ENCODE measurements at regions not wholly inside any gene's neighbourhood (a gene's known extent, or its start where the extent isn't known, plus 50 kb on each side); places are given as distances from the start of the nearest gene placed in this dataset.

DNA sequence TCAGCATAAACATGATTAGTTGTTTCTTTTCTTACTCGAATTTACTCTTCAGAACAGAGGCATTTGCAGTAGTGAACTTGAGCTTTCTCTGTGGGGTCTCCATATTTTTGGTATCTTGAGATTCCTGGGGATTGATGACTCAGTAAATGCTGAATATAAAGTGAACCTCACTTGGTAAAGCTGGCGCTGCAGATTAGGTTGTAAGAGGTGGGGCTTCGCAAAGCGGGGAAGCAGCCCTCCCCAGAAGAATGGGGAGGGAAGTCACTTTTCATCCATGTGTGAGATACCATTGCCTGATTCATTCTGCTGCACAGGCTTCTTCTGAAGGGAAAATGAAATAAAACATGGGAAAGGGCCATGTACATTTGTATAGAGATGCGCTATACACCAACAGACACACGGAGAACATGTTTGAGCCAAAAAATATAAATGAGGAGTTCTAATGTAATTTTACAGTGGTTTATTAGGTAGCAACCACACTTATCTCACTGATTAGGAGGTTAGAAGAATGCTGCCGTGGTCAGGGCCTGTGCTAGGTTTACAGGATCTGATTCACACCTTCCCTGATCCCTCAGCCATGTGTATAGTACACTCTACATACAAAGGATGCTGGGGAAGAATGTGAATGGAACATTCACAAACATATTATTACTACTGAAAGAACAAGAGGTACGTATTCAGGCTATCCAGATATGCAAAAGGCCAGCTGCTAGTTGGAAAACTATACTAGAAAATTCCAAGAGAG, 63.5 kb downstream of the DNTTIP2 start:
- H3K27ac ChIP-seq (ENCODE audit: low read depth, low read length), result no peak overlapping the region
- no peak overlapping the region for H3K4me3 ChIP-seq (ENCODE audit: low read depth in 1 of 2, low read length in 2 of 2)
- no peaks in the 10 kb centered on the region for H3K36me3 ChIP-seq (ENCODE audit: insufficient read depth, low read length)
- no peaks in the 10 kb centered on the region for H3K4me1 ChIP-seq (ENCODE audit: insufficient read depth, low read length)
- no peak overlapping the region for H3K9ac ChIP-seq (ENCODE audit: low read length)
- no peaks in the 10 kb centered on the region for H3K27me3 ChIP-seq (ENCODE audit: control insufficient read depth in 1 of 2, insufficient read depth in 2 of 2, low read length in 2 of 2)
- H3K9me3 ChIP-seq (ENCODE audit: low read length), result no peaks in the 10 kb centered on the region

DNA sequence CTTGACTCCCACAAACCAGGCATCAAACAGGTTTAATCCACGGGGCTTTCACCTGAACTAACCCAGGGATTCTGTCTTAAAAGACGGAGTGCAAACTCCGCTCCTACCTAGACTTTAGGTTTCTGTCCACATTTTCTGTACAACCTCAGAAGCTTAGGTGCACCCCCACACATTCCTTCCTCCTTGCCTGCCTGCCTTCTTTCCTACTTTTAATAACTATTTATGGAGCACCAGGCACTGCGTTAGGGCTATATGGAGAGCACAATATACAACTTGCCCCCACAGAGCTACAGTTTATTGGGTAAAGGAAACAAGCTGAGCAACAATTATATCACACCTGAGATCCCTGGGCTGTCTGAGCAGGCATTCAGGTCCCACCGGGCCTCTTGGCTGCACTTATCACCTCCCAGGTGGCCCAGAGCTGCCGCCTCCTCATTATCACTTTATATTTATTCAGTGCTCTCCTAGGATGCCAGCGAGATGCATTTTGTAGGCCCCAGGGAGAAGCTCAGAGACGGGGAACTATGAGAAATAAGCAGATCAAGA, 64.1 kb downstream of the DNTTIP2 start:
- H3K27ac ChIP-seq (ENCODE audit: low read depth, low read length), result no peak overlapping the region
- no peak overlapping the region for H3K9ac ChIP-seq (ENCODE audit: low read length)

DNA sequence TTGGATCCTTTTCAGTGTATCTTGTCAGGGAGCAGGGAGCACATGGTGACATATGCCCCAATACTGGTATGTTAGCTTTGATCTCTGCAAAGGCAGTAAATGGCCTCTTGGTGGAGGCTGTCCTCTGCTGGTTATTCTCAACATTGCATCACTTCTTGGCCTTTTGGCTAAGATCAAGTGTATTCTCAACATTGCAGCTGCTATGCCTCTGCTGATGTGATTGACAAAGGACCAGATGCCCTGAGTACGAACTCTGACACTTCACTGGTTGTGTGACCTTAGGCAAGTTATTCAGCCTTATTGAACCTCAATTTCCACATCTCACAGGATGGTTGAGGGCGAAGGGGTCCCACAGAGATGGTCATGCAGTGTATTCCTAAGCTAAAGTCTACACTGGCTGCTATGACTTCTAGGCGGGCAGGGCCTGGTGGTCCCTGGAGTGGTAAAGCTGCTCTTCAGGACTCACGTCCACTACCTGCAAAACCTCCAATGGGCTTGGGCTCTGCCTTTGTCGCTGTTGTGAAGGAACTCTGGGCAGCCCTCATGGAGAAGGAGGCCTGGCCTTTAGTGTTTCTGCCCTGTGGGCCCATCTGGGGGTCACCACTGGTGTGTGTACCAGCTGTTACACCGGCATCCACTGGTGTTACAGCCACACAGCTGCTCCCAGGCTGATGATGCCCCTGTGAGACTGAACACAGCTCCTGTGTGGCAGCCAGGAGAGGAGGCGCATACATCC, 64.8 kb downstream of the DNTTIP2 start:
- Histone ChIP-seq H3K4me1 (ENCODE audit: insufficient read depth, low read length) (no peaks in the 10 kb centered on the region), H3K9me3 (ENCODE audit: low read length) (no peaks in the 10 kb centered on the region), H3K36me3 (ENCODE audit: insufficient read depth, low read length) (no peaks in the 10 kb centered on the region), H3K4me3 (ENCODE audit: low read depth in 1 of 2, low read length in 2 of 2) (no peak overlapping the region), H3K27ac (ENCODE audit: low read depth, low read length) (no peak overlapping the region), H3K9ac (ENCODE audit: low read length) (no peak overlapping the region), H3K27me3 (ENCODE audit: control insufficient read depth in 1 of 2, insufficient read depth in 2 of 2, low read length in 2 of 2) (no peaks in the 10 kb centered on the region)

More for the DNA sequence above, 64.1 kb downstream of the DNTTIP2 start:
- Histone ChIP-seq H3K4me1 (ENCODE audit: insufficient read depth, low read length) (no peaks in the 10 kb centered on the region), H3K9me3 (ENCODE audit: low read length) (no peaks in the 10 kb centered on the region), H3K4me3 (ENCODE audit: low read depth in 1 of 2, low read length in 2 of 2) (no peak overlapping the region), H3K36me3 (ENCODE audit: insufficient read depth, low read length) (no peaks in the 10 kb centered on the region), H3K27me3 (ENCODE audit: control insufficient read depth in 1 of 2, insufficient read depth in 2 of 2, low read length in 2 of 2) (no peaks in the 10 kb centered on the region)

GRCh38 chr1:93813076-93813475, 65.9 kb downstream of the DNTTIP2 start:
- Histone ChIP-seq H3K27me3 (ENCODE audit: control insufficient read depth in 1 of 2, insufficient read depth in 2 of 2, low read length in 2 of 2) (no peaks in the 10 kb centered on the region), H3K4me1 (ENCODE audit: insufficient read depth, low read length) (no peaks in the 10 kb centered on the region), H3K27ac (ENCODE audit: low read depth, low read length) (no peak overlapping the region), H3K9me3 (ENCODE audit: low read length) (no peaks in the 10 kb centered on the region), H3K9ac (ENCODE audit: low read length) (no peak overlapping the region), H3K36me3 (ENCODE audit: insufficient read depth, low read length) (no peaks in the 10 kb centered on the region), H3K4me3 (ENCODE audit: low read depth in 1 of 2, low read length in 2 of 2) (no peak overlapping the region)

DNA sequence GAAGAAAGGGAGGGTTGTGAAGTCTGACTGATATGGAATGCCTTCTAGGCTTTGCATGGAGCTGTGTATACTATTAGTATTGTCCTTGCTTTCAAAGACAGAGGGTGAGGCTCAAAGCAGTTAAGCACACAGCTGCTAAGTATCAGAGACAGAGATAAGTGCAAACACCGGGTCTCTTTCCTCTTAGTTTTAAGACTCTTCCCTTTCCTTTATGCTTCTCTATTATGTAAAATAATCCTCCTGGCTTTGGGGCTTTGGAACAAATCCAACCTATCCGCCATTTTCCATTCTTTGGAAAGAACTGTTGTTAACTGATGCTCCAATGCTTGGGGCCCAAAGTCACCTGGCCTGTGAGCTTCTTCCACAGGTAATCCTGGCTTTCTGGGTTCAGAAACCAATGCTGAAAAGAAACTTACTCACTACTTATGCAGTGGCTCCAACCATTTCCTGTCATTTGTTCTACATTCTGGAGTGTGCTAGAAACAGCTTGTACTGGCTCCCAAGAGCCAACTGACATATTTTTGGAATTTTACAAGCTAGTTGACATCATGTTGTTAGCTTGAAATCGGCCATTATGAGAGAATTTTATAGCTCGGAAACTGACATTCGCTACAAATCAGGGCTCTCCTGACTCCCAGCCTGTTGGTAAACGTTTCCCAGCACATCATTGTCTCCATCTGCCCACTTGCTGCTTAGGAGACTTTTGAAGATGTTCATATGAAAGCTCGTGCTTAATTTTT, 67.5 kb downstream of the DNTTIP2 start:
- Histone ChIP-seq H3K27ac (ENCODE audit: low read depth, low read length) (no peak overlapping the region), H3K9ac (ENCODE audit: low read length) (no peak overlapping the region), H3K4me1 (ENCODE audit: insufficient read depth, low read length) (no peaks in the 10 kb centered on the region), H3K4me3 (ENCODE audit: low read depth in 1 of 2, low read length in 2 of 2) (no peak overlapping the region), H3K9me3 (ENCODE audit: low read length) (no peaks in the 10 kb centered on the region), H3K36me3 (ENCODE audit: insufficient read depth, low read length) (no peaks in the 10 kb centered on the region), H3K27me3 (ENCODE audit: control insufficient read depth in 1 of 2, insufficient read depth in 2 of 2, low read length in 2 of 2) (no peaks in the 10 kb centered on the region)

DNA sequence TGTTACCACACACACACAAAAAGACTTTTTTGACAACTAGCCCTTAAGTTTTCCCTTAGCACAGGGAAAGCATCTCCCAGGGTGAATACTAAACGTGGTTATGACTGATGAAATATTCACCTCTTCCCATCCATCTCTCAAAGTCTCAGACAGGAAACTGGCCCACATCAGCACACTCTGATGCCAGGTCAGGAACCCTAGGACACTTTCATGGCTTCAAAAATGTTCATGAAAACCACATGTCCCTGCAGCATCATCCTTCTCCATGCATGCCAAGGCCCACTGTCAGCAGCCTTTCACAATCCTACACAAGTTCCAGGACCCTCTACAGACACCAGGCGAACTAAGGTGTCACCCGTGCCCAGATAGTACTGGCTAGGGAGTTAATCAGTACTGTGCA, 68.7 kb downstream of the DNTTIP2 start:
- H3K36me3 ChIP-seq (ENCODE audit: insufficient read depth, low read length), result no peaks in the 10 kb centered on the region
- H3K4me1 ChIP-seq (ENCODE audit: insufficient read depth, low read length), result no peaks in the 10 kb centered on the region
- H3K27ac ChIP-seq (ENCODE audit: low read depth, low read length), result no peak overlapping the region
- H3K9me3 ChIP-seq (ENCODE audit: low read length), result no peaks in the 10 kb centered on the region
- H3K27me3 ChIP-seq (ENCODE audit: control insufficient read depth in 1 of 2, insufficient read depth in 2 of 2, low read length in 2 of 2), result no peaks in the 10 kb centered on the region
- no peak overlapping the region for H3K9ac ChIP-seq (ENCODE audit: low read length)
- no peak overlapping the region for H3K4me3 ChIP-seq (ENCODE audit: low read depth in 1 of 2, low read length in 2 of 2)

DNA sequence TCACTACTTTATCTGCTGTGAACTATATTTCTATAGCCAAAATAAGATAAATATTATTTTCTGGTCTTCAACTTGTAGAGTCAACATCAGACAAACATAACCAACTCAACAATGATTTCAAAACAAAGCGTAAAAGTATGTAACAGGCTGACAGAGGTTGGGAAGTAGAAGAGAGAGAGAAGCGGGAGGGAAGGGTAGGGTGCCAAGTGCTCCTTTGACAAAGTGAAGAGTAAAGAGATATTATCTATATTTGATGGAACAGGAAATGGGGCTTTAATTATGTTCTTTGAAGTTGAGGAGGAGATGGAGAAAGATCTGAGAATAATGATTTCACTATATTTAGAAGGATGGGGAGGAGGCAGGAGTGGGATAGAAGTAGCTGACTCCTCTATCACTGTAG, 70.1 kb downstream of the DNTTIP2 start:
- Histone ChIP-seq H3K36me3 (ENCODE audit: insufficient read depth, low read length) (no peaks in the 10 kb centered on the region), H3K4me3 (ENCODE audit: low read depth in 1 of 2, low read length in 2 of 2) (no peak overlapping the region), H3K4me1 (ENCODE audit: insufficient read depth, low read length) (no peaks in the 10 kb centered on the region), H3K9ac (ENCODE audit: low read length) (no peak overlapping the region), H3K9me3 (ENCODE audit: low read length) (no peaks in the 10 kb centered on the region), H3K27ac (ENCODE audit: low read depth, low read length) (no peak overlapping the region), H3K27me3 (ENCODE audit: control insufficient read depth in 1 of 2, insufficient read depth in 2 of 2, low read length in 2 of 2) (no peaks in the 10 kb centered on the region)

DNA sequence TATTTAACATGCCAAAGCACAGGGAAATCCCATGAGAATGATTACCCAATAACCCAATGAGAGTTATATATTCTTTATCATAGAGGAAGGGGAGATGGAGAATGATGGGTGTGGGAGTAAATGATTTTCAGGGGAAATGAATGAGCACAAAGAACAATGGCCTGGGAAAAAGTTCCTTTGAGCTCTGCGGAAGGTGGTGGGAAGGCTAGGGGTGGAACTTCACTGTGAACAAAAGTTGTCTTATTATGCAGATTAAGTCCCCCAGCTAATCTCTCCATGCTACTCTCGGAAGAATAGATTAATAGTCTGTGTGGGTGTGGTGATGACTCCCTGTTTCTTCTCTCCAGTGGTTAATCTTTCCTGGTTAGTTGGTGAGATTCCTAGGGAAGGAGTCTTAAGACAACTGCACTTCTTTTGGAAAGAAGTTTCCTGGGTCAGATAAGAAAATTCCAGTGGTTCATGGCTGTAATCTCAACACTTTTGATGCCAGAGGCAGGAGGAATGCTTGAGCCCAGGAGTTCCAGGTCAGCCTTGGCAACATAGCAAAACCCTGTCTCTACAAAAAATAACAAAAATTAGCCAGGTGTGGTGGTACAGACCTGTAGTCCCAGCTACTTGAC, 71.6 kb downstream of the DNTTIP2 start:
- no peak overlapping the region for H3K4me3 ChIP-seq (ENCODE audit: low read depth in 1 of 2, low read length in 2 of 2)
- H3K27me3 ChIP-seq (ENCODE audit: control insufficient read depth in 1 of 2, insufficient read depth in 2 of 2, low read length in 2 of 2), result no peaks in the 10 kb centered on the region
- no peaks in the 10 kb centered on the region for H3K9me3 ChIP-seq (ENCODE audit: low read length)
- no peaks in the 10 kb centered on the region for H3K36me3 ChIP-seq (ENCODE audit: insufficient read depth, low read length)
- no peak overlapping the region for H3K27ac ChIP-seq (ENCODE audit: low read depth, low read length)
- no peak overlapping the region for H3K9ac ChIP-seq (ENCODE audit: low read length)
- H3K4me1 ChIP-seq (ENCODE audit: insufficient read depth, low read length), result no peaks in the 10 kb centered on the region

GRCh38 chr1:93805027-93805610, 73.9 kb downstream of the DNTTIP2 start:
- Histone ChIP-seq H3K9ac (ENCODE audit: low read length) (no peak overlapping the region), H3K36me3 (ENCODE audit: insufficient read depth, low read length) (no peaks in the 10 kb centered on the region), H3K9me3 (ENCODE audit: low read length) (no peaks in the 10 kb centered on the region), H3K4me1 (ENCODE audit: insufficient read depth, low read length) (no peaks in the 10 kb centered on the region), H3K4me3 (ENCODE audit: low read depth in 1 of 2, low read length in 2 of 2) (no peak overlapping the region), H3K27ac (ENCODE audit: low read depth, low read length) (no peak overlapping the region), H3K27me3 (ENCODE audit: control insufficient read depth in 1 of 2, insufficient read depth in 2 of 2, low read length in 2 of 2) (no peaks in the 10 kb centered on the region)

GRCh38 chr1:93804412-93804811, 74.6 kb downstream of the DNTTIP2 start:
- H3K9me3 ChIP-seq (ENCODE audit: low read length), result no peaks in the 10 kb centered on the region
- no peaks in the 10 kb centered on the region for H3K4me1 ChIP-seq (ENCODE audit: insufficient read depth, low read length)
- H3K4me3 ChIP-seq (ENCODE audit: low read depth in 1 of 2, low read length in 2 of 2), result no peak overlapping the region
- no peak overlapping the region for H3K27ac ChIP-seq (ENCODE audit: low read depth, low read length)
- no peaks in the 10 kb centered on the region for H3K36me3 ChIP-seq (ENCODE audit: insufficient read depth, low read length)
- no peaks in the 10 kb centered on the region for H3K27me3 ChIP-seq (ENCODE audit: control insufficient read depth in 1 of 2, insufficient read depth in 2 of 2, low read length in 2 of 2)
- no peak overlapping the region for H3K9ac ChIP-seq (ENCODE audit: low read length)

- Histone ChIP-seq H3K9me3 (ENCODE audit: low read length) (no peaks in the 10 kb centered on the region), H3K4me3 (ENCODE audit: low read depth in 1 of 2, low read length in 2 of 2) (no peak overlapping the region), H3K9ac (ENCODE audit: low read length) (no peak overlapping the region), H3K4me1 (ENCODE audit: insufficient read depth, low read length) (no peaks in the 10 kb centered on the region), H3K27me3 (ENCODE audit: control insufficient read depth in 1 of 2, insufficient read depth in 2 of 2, low read length in 2 of 2) (no peaks in the 10 kb centered on the region), H3K36me3 (ENCODE audit: insufficient read depth, low read length) (no peaks in the 10 kb centered on the region), H3K27ac (ENCODE audit: low read depth, low read length) (no peak overlapping the region)
These were observed 77.5 kb downstream of the DNTTIP2 start for GRCh38 chr1:93801471-93801870.

Measured in muscle layer of colon (tissue), 2 donors.